PC-9 (cell line): ENCODE measurements at regions not wholly inside any gene's neighbourhood (a gene's known extent, or its start where the extent isn't known, plus 50 kb on each side); places are given as distances from the start of the nearest gene placed in this dataset.

Experiments
- BruUV-seq: library from RNA; stranded (reverse); fragments of 400-500 nt; replicated peaks from 2 replicates; lab custom pipeline; 2021; lab: Mats Ljungman, UMichigan
- CTCF ChIA-PET: fragments of 300-600 bp; sonication (Branson Sonifier 250); formaldehyde crosslinking; loops from one replicate; lab custom pipeline; 2022; ENCODE audit warnings: antibody characterized with exemption; lab: Charles Lee
- POLR2A ChIA-PET: fragments of 300-600 bp; sonication (Branson Sonifier 250); formaldehyde crosslinking; loops from one replicate; lab custom pipeline; 2022; ENCODE audit warnings: antibody characterized with exemption; ENCODE audit not compliant: unreplicated experiment; lab: Charles Lee
- DNase-seq, 2 experiments: peaks; one replicate each; pipeline versions ENCODE4 v3.0.0 to v3.0.0-alpha.2; 2015 to 2022; ENCODE audit warnings: mixed read lengths in 1 of 2
- H2AFZ ChIP-seq: fragments of 200-600 bp; sonication (generic); 2 replicates; pipeline ENCODE4 v1.8.1; 2017; ENCODE audit warnings: antibody characterized with exemption
- H3F3A ChIP-seq: fragments of 200-600 bp; sonication (generic); 2 replicates; pipeline ENCODE4 v1.8.1; 2017; ENCODE audit warnings: antibody characterized with exemption, mild to moderate bottlenecking, low read depth; ENCODE audit not compliant: insufficient read depth
- H3K27ac ChIP-seq: fragments of 200-600 bp; sonication (generic); 2 replicates; pipeline ENCODE4 v1.6.1; 2016; ENCODE audit warnings: mixed run types
- H3K27me3 ChIP-seq: fragments of 200-600 bp; sonication (generic); 2 replicates; pipeline ENCODE4 v1.6.1; 2016; ENCODE audit warnings: low read depth, mixed run types; ENCODE audit not compliant: insufficient read depth
- H3K36me3 ChIP-seq: fragments of 200-600 bp; sonication (generic); 2 replicates; pipeline ENCODE4 v1.6.1; 2016; ENCODE audit warnings: low read depth, mixed run types
- H3K4me1 ChIP-seq: fragments of 200-600 bp; sonication (generic); replicated peaks from 2 replicates; pipeline ENCODE4 v1.6.1; 2016; ENCODE audit warnings: mixed run types; ENCODE audit not compliant: insufficient read depth
- H3K4me2 ChIP-seq: fragments of 200-600 bp; sonication (generic); 2 replicates; pipeline ENCODE4 v1.6.1; 2017; ENCODE audit warnings: mixed run types
- H3K4me3 ChIP-seq: fragments of 200-600 bp; sonication (generic); 2 replicates; pipeline ENCODE4 v1.6.1; 2016; ENCODE audit warnings: mixed run types
- H3K79me2 ChIP-seq: fragments of 200-600 bp; sonication (generic); 2 replicates; pipeline ENCODE4 v1.6.1; 2017; ENCODE audit warnings: low read depth, mixed run types
- H3K9me2 ChIP-seq: fragments of 200-600 bp; sonication (generic); 2 replicates; pipeline ENCODE4 v1.8.1; 2017; ENCODE audit warnings: mild to moderate bottlenecking; ENCODE audit not compliant: insufficient read depth
- H3K9me3 ChIP-seq: fragments of 200-600 bp; sonication (generic); 2 replicates; pipeline ENCODE4 v1.8.1; 2016; ENCODE audit warnings: low read depth; ENCODE audit not compliant: insufficient read depth
- H4K20me1 ChIP-seq: fragments of 200-600 bp; sonication (generic); 2 replicates; pipeline ENCODE4 v1.8.1; 2017; ENCODE audit not compliant: insufficient read depth
- EZH2 ChIP-seq: fragments of 200-600 bp; sonication (generic); IDR thresholded peaks from 2 replicates; pipeline ENCODE4 v1.8.0; 2017; ENCODE audit warnings: antibody characterized with exemption, low read depth
- intact Hi-C: fragments of 100-400 bp; cut with micrococcal nuclease; formaldehyde crosslinking; loops from one replicate; pipeline ENCODE4 v1.10.0; 2022; ENCODE audit not compliant: unreplicated experiment
- TF ChIP-seq, protein P1 (sequence below): fragments of 200-600 bp; sonication (generic); conservative IDR thresholded peaks from 2 replicates; pipeline ENCODE4 v1.6.1; 2017; ENCODE audit warnings: mixed run types, antibody characterized with exemption, mild to moderate bottlenecking, moderate library complexity

DNA sequence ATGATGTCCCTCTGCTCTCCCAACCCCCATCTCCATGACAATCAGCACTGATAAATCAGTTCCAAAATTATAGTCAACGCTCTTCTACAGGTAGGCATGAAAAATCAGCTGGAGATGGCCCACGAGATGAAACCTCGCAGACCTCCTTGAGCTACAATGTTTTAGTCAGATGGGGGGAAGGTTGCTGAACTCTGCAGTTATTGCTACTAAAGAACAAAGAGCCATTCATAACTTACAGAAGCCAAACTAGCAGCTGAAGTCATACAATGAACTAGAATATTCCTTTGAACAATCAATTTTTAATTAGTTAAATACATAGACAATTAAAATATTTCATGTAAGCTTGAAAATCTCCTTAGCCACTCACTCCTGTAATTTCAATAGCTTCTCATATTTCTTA, 179.2 kb downstream of the NHLRC3 start:
- TF ChIP-seq, protein P1, sequence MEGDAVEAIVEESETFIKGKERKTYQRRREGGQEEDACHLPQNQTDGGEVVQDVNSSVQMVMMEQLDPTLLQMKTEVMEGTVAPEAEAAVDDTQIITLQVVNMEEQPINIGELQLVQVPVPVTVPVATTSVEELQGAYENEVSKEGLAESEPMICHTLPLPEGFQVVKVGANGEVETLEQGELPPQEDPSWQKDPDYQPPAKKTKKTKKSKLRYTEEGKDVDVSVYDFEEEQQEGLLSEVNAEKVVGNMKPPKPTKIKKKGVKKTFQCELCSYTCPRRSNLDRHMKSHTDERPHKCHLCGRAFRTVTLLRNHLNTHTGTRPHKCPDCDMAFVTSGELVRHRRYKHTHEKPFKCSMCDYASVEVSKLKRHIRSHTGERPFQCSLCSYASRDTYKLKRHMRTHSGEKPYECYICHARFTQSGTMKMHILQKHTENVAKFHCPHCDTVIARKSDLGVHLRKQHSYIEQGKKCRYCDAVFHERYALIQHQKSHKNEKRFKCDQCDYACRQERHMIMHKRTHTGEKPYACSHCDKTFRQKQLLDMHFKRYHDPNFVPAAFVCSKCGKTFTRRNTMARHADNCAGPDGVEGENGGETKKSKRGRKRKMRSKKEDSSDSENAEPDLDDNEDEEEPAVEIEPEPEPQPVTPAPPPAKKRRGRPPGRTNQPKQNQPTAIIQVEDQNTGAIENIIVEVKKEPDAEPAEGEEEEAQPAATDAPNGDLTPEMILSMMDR: no peak
- TF ChIP-seq EZH2: no peak
- no TSS peak for BruUV-seq
- no peak for DNase-seq
- Histone ChIP-seq H3K4me3 (no peak overlapping the region), H3K9me3 (no peaks in the 10 kb centered on the region), H4K20me1 (no peaks in the 10 kb centered on the region), H3F3A (no peaks in the 10 kb centered on the region), H3K27me3 (no peaks in the 10 kb centered on the region), H3K27ac (no peak overlapping the region), H2AFZ (no peak overlapping the region), H3K4me1 (no peaks in the 10 kb centered on the region), H3K4me2 (no peak overlapping the region), H3K9me2 (no peaks in the 10 kb centered on the region), H3K79me2 (no peaks in the 10 kb centered on the region), H3K36me3 (no peaks in the 10 kb centered on the region)
- intact Hi-C loops: no loop called here
- POLR2A ChIA-PET: interaction anchor here (0.6 kb wide), 1 partner anchor 84 kb away, joined by 7 read pairs; no protein-coding TSS in a partner anchor
- CTCF ChIA-PET: no interaction called here

DNA sequence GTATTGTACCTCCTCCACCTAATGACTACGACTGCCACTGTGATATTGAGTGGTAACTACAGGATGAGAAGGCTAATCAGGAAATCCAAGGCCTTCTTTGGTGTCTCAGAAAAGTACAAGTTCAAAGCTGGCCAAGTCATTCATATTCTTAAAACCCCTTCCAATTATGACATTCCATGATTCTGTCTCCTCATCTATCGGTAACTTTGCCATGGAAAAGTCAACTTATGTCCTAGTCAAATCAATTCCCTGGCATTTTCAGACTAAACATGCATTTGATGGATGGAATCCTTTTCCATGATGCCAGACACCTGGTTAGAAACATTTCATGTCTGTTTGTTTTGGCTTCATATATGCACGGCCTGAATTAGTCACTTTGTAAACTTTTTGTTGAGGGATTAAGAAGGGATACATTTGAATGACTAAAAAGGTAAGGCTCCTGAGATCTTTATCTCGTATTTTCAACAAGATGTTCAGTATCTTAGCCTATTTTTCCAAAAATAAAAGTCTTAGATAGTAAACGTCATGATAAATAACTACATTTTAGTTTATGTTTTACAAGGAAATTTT, 186.5 kb downstream of the NHLRC3 start:
- intact Hi-C loops: no loop called here
- no peak overlapping the region for H3K27ac ChIP-seq
- no TSS peak for BruUV-seq
- H4K20me1 ChIP-seq: no peaks in the 10 kb centered on the region
- H3K27me3 ChIP-seq: no peaks in the 10 kb centered on the region
- no peak overlapping the region for H3K4me3 ChIP-seq
- H3K9me2 ChIP-seq: no peaks in the 10 kb centered on the region
- no peak for DNase-seq
- H3K79me2 ChIP-seq: no peaks in the 10 kb centered on the region
- H3K4me2 ChIP-seq: no peak overlapping the region
- TF ChIP-seq EZH2: no peak
- no peak overlapping the region for H2AFZ ChIP-seq
- H3K9me3 ChIP-seq: no peaks in the 10 kb centered on the region
- H3K4me1 ChIP-seq: no peaks in the 10 kb centered on the region
- H3F3A ChIP-seq: no peaks in the 10 kb centered on the region
- ChIA-PET CTCF (no interaction called here), POLR2A (no interaction called here)
- H3K36me3 ChIP-seq: no peaks in the 10 kb centered on the region

DNA sequence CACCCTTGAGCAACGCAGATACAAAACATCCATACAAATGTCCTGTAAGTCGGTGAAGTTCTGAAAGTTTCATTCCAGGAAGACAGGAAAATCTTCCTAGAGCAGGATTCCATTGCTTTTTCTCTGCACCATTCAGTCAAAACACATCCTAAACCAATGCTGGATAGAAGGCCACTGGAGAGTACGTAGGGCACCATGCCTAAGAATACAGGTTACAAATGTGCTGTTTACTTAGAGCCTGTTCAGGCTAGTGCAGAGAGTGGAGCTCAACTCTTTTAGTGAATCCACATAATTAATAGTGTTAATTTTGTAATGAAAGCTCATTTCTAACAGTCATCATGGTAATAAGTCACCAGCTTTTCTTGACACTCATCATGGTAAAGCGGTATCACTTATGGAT, 187.6 kb downstream of the NHLRC3 start:
- Histone ChIP-seq H3K79me2 (no peaks in the 10 kb centered on the region), H2AFZ (no peak overlapping the region; the same call in 1 of the 2 replicates), H3K9me3 (no peaks in the 10 kb centered on the region), H3K27me3 (no peaks in the 10 kb centered on the region), H3K4me1 (no peaks in the 10 kb centered on the region), H3K27ac (no peak overlapping the region), H3F3A (no peaks in the 10 kb centered on the region), H3K4me3 (no peak overlapping the region), H3K9me2 (no peaks in the 10 kb centered on the region), H4K20me1 (no peaks in the 10 kb centered on the region), H3K36me3 (no peaks in the 10 kb centered on the region), H3K4me2 (no peak overlapping the region)
- intact Hi-C loops: no loop called here
- no TSS peak for BruUV-seq
- POLR2A ChIA-PET: no interaction called here
- no peak for DNase-seq
- CTCF ChIA-PET: no interaction called here
- TF ChIP-seq, protein P1: no peak
- TF ChIP-seq EZH2: no peak

DNA sequence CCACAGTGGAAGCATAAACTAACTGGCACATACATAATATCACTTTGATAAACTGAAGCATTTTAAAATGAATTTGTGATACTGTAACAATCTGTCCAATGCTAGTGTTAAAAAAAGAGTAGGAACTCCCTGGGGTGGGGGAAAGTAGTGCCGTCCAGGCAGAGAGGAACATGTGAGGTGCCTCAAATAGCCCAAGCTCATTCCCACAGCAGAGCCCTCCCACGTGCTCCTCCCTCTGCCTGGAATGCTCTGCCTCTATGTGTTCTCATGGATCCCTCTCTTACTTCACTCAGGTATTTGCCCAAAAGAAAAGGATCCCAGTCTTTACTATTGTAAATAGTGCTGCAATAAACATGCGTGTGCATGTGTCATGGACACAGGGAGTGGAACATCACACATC, 188.1 kb downstream of the NHLRC3 start:
- ChIA-PET CTCF (no interaction called here), POLR2A (no interaction called here)
- Histone ChIP-seq H3K36me3 (no peaks in the 10 kb centered on the region), H3K9me2 (no peaks in the 10 kb centered on the region), H3K4me2 (no peak overlapping the region), H3K4me3 (no peak overlapping the region), H3K27me3 (no peaks in the 10 kb centered on the region), H3K9me3 (no peaks in the 10 kb centered on the region), H3F3A (no peaks in the 10 kb centered on the region), H4K20me1 (no peaks in the 10 kb centered on the region), H2AFZ (no peak overlapping the region), H3K4me1 (no peaks in the 10 kb centered on the region), H3K27ac (no peak overlapping the region), H3K79me2 (no peaks in the 10 kb centered on the region)
- no peak for TF ChIP-seq EZH2
- TF ChIP-seq, protein P1: no peak
- intact Hi-C loops: no loop called here
- DNase-seq: no peak
- BruUV-seq: no TSS peak
